GM18907 (cell line): ENCODE measurements at regions not wholly inside any gene's neighbourhood (a gene's known extent, or its start where the extent isn't known, plus 50 kb on each side); places are given as distances from the start of the nearest gene placed in this dataset.

Experiments used
- ATAC-seq: cut with Tn5 transposase; IDR thresholded peaks from one replicate; pipeline ENCODE4 v1.9.1; 2021; ENCODE audit warnings: mild to moderate bottlenecking, moderate library complexity; ENCODE audit not compliant: unreplicated experiment

GRCh38 chr18:72100465-72101004 lies 443.6 kb downstream of the CBLN2 start:
- ATAC-seq: no peak

GRCh38 chr18:72091369-72091768 lies 452.8 kb downstream of the CBLN2 start:
- ATAC-seq: no peak

GRCh38 chr18:72089432-72089831 lies 454.7 kb downstream of the CBLN2 start:
- ATAC-seq: no peak

- no peak for ATAC-seq
Observed at GRCh38 chr18:72086421-72086820, 457.7 kb downstream of the CBLN2 start.

- no peak for ATAC-seq
Observed at GRCh38 chr18:72075040-72075439, 469.1 kb downstream of the CBLN2 start.

- no peak for ATAC-seq
Observed at GRCh38 chr18:72063001-72063400, 481.1 kb downstream of the CBLN2 start.

GRCh38 chr18:72058851-72059250 lies 485.3 kb downstream of the CBLN2 start:
- ATAC-seq: no peak

- ATAC-seq: no peak
Observed at GRCh38 chr18:72056171-72056570, 488.0 kb downstream of the CBLN2 start.

- ATAC-seq: no peak
Observed at GRCh38 chr18:72041313-72042032, 502.7 kb downstream of the CBLN2 start.

GRCh38 chr18:72013427-72013850 lies 530.7 kb downstream of the CBLN2 start:
- ATAC-seq: no peak

GRCh38 chr18:71998547-71999097 lies 545.5 kb downstream of the CBLN2 start:
- no peak for ATAC-seq

- ATAC-seq: no peak
Observed at GRCh38 chr18:71995904-71996465, 548.2 kb downstream of the CBLN2 start.

GRCh38 chr18:71994273-71994672 lies 549.9 kb downstream of the CBLN2 start:
- no peak for ATAC-seq

GRCh38 chr18:71989616-71990015 lies 554.5 kb downstream of the CBLN2 start:
- no peak for ATAC-seq

GRCh38 chr18:71986351-71987050 lies 557.6 kb downstream of the CBLN2 start:
- ATAC-seq: no peak

- no peak for ATAC-seq
Observed at GRCh38 chr18:71976744-71977143, 567.4 kb downstream of the CBLN2 start.

GRCh38 chr18:71966791-71967190 lies 577.4 kb downstream of the CBLN2 start:
- no peak for ATAC-seq

GRCh38 chr18:71958605-71959004 lies 585.5 kb downstream of the CBLN2 start:
- ATAC-seq: no peak

GRCh38 chr18:71951001-71951400 lies 593.1 kb downstream of the CBLN2 start:
- ATAC-seq: no peak

GRCh38 chr18:71942433-71942832 lies 601.7 kb downstream of the CBLN2 start:
- ATAC-seq: no peak

- no peak for ATAC-seq
Observed at GRCh38 chr18:71939483-71939882, 604.7 kb downstream of the CBLN2 start.

GRCh38 chr18:71936744-71937143 lies 607.4 kb downstream of the CBLN2 start:
- no peak for ATAC-seq
